ENCODE measurements at regions not wholly inside any gene's neighbourhood (a gene's known extent, or its start where the extent isn't known, plus 50 kb on each side); places are given as distances from the start of the nearest gene placed in this dataset.
"Not testable (repeated sequence)": the region's sequence is repeated elsewhere in the genome, so short reads cannot be mapped to it uniquely, and the experiment has no call there.

- DNase-seq (ENCODE audit: low spot score): no peak
Observed at GRCh38 chr5:18553269-18553668, 919.0 kb downstream of the TAF11L14 start.

- DNase-seq (ENCODE audit: low spot score): no peak
Observed at GRCh38 chr5:18560602-18561001, 926.3 kb downstream of the TAF11L14 start.

GRCh38 chr5:18563853-18564252 lies 929.6 kb downstream of the TAF11L14 start:
- DNase-seq (ENCODE audit: low spot score): no peak

GRCh38 chr5:18566671-18567070 lies 932.4 kb downstream of the TAF11L14 start:
- DNase-seq (ENCODE audit: low spot score): no peak

GRCh38 chr5:18576586-18576985 lies 942.3 kb downstream of the TAF11L14 start:
- no peak for DNase-seq (ENCODE audit: low spot score)

GRCh38 chr5:18601185-18601584 lies 966.9 kb downstream of the TAF11L14 start:
- DNase-seq (ENCODE audit: low spot score): no peak

- no peak for DNase-seq (ENCODE audit: low spot score)
Observed at GRCh38 chr5:18602402-18602801, 968.1 kb downstream of the TAF11L14 start.

GRCh38 chr5:18605186-18605585 lies 970.9 kb downstream of the TAF11L14 start:
- DNase-seq (ENCODE audit: low spot score): no peak

- no peak for DNase-seq (ENCODE audit: low spot score)
Observed at GRCh38 chr5:18607570-18607969, 973.3 kb downstream of the TAF11L14 start.

GRCh38 chr5:18617191-18617590 lies 982.9 kb downstream of the TAF11L14 start:
- not testable (repeated sequence) for DNase-seq (ENCODE audit: low spot score)

GRCh38 chr5:18630458-18631045 lies 996.3 kb downstream of the TAF11L14 start:
- no peak for DNase-seq (ENCODE audit: low spot score)

- no peak for DNase-seq (ENCODE audit: low spot score)
Observed at GRCh38 chr5:18652404-18653215, 1018.4 kb downstream of the TAF11L14 start.

- no peak for DNase-seq (ENCODE audit: low spot score)
Observed at GRCh38 chr5:18653216-18653752, 1019.0 kb downstream of the TAF11L14 start.

GRCh38 chr5:18660511-18660910 lies 1026.3 kb downstream of the TAF11L14 start:
- no peak for DNase-seq (ENCODE audit: low spot score)

- no peak for DNase-seq (ENCODE audit: low spot score)
Observed at GRCh38 chr5:18662231-18662630, 1028.0 kb downstream of the TAF11L14 start.

GRCh38 chr5:18674212-18674611 lies 1040.0 kb downstream of the TAF11L14 start:
- DNase-seq (ENCODE audit: low spot score): not testable (repeated sequence)

- no peak for DNase-seq (ENCODE audit: low spot score)
Observed at GRCh38 chr5:18675041-18675440, 1040.8 kb downstream of the TAF11L14 start.

- DNase-seq (ENCODE audit: low spot score): no peak
Observed at GRCh38 chr5:18686253-18686652, 1052.0 kb downstream of the TAF11L14 start.

GRCh38 chr5:18687429-18687828 lies 1053.2 kb downstream of the TAF11L14 start:
- DNase-seq (ENCODE audit: low spot score): no peak

GRCh38 chr5:18699681-18700080 lies 1065.4 kb downstream of the TAF11L14 start:
- DNase-seq (ENCODE audit: low spot score): no peak

- DNase-seq (ENCODE audit: low spot score): no peak
Observed at GRCh38 chr5:18702821-18703220, 1068.6 kb downstream of the TAF11L14 start.

GRCh38 chr5:18712936-18713485 lies 1078.8 kb downstream of the TAF11L14 start:
- DNase-seq (ENCODE audit: low spot score): no peak

- no peak for DNase-seq (ENCODE audit: low spot score)
Observed at GRCh38 chr5:18720002-18720401, 1085.7 kb downstream of the TAF11L14 start.
